SH-SY5Y (cell line): ENCODE measurements at regions not wholly inside any gene's neighbourhood (a gene's known extent, or its start where the extent isn't known, plus 50 kb on each side); places are given as distances from the start of the nearest gene placed in this dataset.

ENCODE experiments used
- GATA2 ChIP-seq: IDR thresholded peaks from 2 replicates; pipeline ENCODE4 v1.6.1; 2011; ENCODE audit warnings: mild to moderate bottlenecking, low read depth, low read length
- GATA3 ChIP-seq: IDR thresholded peaks from 2 replicates; pipeline ENCODE4 v1.6.1; 2011; ENCODE audit warnings: low read depth, mild to moderate bottlenecking, low read length, moderate library complexity

- no peak for TF ChIP-seq GATA3
- TF ChIP-seq GATA2: no peak
Observed at GRCh38 chr7:121604627-121605316, 208.7 kb upstream of the FAM3C start.
